DMS79 (cell line): ENCODE measurements at regions not wholly inside any gene's neighbourhood (a gene's known extent, or its start where the extent isn't known, plus 50 kb on each side); places are given as distances from the start of the nearest gene placed in this dataset.

ENCODE experiments used
- DNase-seq: peaks from one replicate; lab custom pipeline; 2025; lab: John Stamatoyannopoulos, UW

DNA sequence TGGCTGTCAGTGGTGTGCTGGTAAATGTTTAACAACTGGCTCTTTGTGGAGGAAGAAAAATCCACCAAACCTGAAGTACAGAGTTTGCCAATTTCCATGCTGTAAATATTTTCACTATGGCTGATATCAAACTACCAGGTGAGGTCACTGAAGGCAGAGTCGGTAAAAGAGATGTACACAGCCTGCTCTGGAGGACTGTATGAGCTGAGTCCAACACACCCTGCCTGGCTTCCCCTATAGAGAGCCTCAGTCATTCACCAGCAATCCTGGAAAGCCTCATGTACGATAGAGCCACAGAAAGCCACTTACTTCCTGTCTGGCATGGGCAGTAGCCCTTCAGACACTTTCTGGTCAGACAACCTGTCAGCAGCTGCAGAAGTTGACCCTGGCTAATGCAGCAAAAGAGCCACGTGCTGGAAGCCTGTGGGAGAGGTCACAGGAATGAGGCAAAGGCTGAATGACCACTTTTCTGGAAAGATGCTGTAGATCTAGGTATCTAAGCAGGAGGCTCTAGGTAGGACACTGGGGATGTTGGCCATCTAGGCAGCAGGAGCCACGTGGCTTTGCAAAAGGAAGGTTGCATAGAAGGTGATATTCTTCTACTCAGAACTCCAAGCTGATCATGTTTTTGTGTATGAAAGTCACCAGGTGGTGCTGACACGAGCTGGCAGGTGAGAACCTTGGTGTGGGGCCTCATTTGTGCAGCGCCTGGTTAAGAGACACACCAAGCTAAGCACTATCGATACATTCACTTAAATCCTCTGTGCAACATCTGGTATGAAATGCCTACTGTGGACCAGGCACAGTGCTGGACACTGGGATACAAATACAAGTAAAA is 553.9 kb downstream of the VRK1 start:
- no peak for DNase-seq

DNA sequence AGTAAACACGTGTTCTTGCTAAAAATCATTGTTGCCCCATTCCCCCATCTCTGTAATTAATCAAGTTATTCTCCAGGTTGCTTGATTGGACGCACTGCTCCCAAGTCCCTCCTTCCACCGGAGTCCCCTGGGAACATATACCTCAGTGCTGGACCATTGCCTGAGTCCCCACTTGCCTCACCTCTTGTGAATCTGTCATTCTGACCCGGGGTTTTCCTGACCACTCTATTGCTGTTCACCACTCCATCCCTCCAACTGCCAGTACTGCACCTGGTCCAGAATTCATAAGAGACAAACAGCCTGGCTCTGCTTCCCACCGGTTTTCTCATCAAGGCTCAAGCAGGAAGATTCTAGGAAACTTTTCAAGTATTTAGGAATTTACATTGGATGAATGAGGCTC is 555.9 kb downstream of the VRK1 start:
- DNase-seq: no peak

DNA sequence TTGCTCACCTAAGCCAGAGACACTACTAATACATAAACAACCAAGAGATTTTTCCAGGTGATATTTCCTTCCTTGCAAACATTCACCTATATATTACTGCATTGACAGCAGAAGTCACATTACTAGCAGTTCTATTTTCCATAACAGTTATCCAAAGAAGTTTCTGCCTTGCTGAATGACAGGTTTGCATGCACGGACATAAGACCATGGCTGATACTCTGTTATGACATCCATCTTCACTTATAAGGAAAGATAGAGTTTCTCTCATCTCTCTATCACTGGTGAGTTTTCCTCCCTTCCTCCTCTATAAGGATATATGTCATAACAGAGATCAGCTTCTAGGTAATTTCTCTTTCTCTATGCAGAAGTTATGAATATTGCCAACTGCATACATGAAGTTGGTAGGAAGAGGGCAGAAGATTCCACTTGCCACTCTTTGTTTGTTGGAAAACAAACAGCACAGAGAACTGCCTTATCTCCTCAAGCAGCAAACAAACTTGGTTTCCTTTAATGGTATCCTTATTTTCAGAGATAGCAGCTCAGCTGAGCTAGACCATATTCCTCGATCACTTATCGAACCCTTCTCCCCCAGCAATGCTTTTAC is 557.0 kb downstream of the VRK1 start:
- no peak for DNase-seq

DNA sequence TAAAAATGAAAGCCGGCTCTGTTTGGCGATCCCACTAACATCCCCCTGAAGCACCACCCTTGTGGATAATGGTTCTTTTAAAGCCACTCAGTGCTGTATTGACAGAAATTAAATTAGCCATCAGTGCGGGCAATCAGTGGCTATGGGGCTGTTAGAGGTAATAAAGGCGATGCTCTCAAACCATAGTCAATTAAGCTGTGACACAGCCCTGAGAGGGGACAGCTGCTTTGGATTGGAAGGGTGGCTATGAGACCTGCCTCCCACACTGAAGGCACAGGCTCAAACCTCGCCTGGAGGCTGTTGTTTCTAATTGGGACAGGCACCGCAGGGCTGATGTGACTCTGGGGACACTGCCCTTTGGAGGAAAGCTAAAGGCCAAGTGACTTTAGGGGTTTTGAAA is 562.2 kb downstream of the VRK1 start:
- peak; percentile 63 for DNase-seq

DNA sequence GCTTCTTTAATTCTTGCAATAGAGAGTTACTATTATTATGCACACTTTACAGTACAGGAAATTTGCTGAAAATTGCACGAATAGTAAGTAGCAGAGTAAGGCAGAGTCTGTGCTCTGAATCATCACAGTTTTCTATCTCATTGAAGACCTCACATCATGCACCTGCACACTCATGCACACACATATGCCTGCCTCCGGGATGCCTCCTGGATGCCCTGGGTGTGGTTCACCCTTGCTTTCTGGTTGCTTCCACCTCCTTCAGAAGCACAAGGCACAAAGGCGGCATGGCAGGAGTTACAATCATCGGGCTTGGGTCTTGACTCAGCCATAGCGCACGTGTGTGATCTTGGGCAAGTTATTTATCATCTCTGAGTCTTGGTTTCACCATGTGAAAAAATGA is 564.0 kb downstream of the VRK1 start:
- no peak for DNase-seq

DNA sequence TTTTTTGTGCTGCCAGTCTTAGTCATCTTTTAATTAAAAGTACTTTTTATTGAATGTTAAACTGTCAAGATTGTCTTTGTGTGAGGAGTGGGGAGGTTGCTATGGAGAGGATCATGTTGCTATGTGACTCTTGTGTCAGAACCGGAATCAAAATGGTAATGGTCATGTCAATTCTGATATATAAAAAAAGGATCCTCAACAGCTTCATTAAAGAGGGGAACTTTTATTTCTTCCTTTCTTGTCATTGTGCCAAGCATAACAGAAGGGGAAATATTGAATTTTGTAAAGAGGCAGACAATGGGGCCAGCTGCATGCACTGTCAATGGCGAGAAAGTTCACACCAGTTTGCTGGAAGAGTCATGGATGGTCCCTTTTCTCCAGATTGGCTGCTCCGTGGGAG is 564.8 kb downstream of the VRK1 start:
- DNase-seq: no peak

DNA sequence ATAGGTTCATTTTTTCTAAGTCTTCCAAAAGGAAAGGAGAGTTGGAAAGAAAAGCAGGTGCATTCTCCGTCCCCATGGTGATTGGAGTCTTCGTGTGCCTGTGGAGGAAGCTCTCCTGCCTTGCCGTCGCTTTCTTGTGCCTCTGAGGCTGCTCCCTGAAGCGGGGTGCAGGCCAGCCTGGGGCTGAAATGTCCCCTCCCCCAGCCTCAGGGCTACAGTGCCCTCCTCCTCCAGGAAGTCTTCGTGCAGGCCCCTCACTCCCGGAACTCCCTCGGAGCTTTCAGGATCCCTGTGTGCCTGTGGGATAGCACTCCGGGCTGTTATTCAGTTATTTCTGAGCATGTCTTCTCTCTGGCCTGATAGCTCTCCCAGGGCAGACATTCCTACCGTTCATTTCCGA is 569.2 kb downstream of the VRK1 start:
- DNase-seq: no peak

DNA sequence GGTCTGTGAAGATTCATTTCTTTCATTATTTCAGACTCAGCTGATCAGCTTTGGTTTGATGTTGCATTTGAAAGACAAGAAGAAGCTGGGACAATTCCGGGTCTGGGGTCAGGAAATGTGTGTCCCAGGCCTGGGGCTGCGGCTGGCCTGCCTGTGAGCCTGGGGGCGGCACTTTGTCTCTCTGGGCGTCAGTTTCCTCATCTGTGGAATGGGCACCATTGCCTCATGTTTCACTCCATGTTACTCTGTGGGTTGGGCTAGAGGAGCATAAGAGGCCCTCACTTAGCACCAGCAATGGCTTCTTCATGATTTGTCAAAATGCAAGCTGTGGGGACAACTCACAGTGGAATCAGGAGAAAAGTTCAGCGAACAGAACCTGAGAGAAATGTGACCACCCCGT is 570.1 kb downstream of the VRK1 start:
- DNase-seq: no peak

DNA sequence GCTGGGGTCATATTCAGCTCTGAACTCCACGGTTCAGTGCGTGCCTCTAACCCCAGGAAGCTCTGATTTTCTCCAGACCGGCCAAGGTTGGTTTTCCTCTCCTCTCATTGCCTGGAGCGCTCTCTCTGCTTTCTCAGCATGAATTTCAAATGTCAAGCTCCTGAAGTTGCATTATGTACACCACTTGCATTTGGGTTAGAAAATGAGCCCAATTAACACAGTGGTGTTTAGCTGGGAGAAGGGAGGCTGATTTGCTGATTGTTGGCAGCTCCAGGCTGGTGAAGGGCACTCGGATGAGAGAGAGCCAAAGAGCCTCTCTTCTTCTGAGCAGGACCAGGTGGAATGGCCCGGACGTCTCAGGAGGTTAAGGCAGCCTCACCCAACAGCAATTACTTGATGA is 570.9 kb downstream of the VRK1 start:
- DNase-seq: no peak

DNA sequence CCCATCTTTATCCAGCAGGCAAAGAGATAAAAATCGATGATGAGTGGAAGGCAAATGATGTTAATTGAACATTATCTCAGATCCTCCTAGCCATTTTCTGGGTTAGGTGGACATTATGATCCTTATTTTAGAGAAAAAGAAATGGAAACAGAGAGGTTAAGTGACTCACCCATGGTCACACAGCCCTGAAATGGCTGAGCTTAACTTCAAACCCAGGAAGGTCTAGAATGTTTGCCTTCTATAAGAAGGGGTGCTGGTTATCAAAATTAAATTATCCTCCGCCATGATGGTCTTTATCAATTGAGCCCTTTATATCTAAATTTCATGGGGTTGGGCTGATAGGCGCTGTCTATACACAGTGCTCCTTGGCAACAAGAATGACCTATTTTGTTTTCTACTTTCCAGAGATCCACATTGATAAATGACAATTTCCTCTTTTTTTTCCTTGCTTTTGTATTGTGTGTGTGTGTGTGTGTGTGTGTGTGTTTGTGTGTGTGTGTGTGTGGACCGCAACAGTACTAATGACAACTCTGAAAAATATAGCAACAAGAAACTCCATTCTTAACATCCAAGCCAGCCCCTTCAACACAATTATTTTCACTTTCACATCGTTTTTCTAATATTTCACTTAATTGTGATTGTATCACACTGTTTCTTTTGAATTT is 571.9 kb downstream of the VRK1 start:
- DNase-seq: no peak

DNA sequence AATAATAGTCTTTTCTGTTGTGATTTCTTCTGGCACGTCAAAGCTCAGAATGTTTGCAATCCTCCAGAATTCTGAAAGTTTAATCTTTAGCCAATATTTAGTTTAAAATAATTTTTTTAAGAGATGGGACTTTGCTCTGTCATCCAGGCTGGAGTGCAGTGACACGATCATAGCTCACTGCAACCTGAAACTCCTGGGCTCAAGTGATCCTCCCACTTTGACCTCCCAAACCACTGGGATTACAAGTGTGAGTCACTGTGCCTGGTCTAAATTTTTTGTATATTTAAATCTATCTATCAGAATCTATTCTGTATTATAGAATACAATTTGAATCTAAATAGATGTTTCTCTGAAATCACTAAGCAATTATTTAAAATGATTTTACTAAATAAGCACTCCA is 572.7 kb downstream of the VRK1 start:
- DNase-seq: no peak

DNA sequence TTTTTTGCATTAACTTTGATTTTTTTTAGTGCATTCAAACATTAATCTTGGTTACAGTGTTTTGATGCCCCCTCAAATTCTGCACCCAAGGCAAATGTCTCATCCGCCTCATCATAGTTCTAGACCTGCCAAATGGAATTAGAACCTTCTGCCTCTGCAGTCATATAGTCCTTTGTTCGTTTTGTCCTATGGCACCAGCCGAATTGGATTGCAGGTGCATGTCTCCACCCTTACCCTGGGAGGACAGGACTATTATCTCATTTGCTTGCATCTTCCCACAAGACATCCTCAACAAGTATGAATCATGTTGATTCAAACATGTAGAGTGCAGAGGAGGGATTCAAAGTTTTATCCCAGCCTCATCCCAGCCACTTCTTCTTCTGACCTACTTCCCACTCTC is 579.1 kb downstream of the VRK1 start:
- DNase-seq: no peak

DNA sequence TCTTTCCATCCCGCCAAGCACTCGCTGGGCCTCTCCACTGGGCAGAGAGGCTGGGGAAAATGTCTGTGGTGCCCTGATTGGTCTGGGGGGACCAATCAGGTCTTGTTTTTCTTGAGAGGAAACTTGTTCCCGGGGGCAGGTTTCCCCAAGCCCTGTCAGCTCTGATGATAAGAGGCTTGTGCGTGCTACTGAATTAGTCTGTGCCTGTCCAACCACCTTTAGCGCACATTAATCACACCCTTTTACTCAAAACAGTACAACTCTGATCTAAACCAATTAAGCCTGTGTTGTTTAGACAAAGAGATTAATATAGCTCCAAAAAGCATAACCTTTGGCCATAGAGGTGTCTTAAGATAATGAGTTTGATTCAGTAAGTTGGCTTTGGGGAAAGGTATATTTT is 580.4 kb downstream of the VRK1 start:
- DNase-seq: no peak

DNA sequence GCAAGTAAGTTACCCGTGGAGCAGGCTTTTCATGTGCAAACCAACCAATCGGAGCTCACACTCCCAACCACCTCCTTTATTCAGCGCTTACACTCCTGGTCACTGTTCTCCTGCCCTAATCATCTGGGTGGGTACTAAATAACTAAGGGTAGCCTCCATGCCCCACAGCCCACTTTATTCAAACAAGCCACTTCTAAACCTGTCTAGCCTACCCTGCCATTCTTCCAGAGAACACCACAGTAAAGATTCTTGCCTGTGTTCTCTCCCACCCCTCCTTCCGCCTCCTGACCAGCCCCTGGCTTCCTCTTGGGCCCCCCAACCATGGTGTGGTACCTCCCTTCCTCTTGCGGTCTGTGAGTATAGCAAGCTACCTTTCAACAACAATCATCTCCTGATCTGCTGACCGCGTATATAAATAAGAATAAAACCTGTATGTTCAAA is 581.9 kb downstream of the VRK1 start:
- DNase-seq: no peak

DNA sequence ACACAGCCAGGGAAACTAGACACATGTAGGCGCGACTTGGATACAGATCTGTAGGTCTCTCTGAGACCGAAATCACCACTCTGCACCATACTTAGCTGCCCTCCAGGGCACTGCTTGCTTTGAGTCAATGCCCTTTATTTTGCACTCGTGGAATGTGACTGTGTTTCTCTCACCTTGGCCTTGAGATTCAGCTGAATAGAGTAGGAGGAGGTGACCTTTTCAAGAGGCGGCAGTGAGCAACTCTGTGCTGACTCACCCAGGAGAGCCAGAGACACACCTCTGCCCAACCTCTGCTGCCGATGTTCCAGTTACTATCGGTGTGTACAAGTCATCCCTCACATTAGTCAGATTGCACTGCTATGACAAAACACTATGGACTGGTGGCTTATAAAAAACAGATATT is 583.4 kb downstream of the VRK1 start:
- DNase-seq: no peak

DNA sequence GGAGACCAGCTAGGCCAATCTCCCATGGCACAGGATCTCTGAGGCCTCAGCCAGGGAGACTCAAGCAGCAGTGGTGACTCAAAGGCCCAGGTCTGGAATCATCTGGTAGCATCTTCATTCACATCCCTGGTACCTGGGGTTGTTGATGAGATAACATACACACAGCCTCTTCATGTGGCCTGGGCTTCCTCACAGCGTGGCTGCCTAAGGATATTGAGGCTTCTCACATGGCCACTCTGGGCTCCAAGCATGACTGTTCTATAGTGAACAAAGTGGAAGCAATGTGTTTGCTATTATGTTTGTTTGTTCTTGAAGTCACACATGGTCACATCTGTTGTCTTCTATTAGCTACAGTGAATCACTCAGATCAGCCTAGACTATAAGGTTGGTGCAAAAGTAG is 584.1 kb downstream of the VRK1 start:
- no peak for DNase-seq

DNA sequence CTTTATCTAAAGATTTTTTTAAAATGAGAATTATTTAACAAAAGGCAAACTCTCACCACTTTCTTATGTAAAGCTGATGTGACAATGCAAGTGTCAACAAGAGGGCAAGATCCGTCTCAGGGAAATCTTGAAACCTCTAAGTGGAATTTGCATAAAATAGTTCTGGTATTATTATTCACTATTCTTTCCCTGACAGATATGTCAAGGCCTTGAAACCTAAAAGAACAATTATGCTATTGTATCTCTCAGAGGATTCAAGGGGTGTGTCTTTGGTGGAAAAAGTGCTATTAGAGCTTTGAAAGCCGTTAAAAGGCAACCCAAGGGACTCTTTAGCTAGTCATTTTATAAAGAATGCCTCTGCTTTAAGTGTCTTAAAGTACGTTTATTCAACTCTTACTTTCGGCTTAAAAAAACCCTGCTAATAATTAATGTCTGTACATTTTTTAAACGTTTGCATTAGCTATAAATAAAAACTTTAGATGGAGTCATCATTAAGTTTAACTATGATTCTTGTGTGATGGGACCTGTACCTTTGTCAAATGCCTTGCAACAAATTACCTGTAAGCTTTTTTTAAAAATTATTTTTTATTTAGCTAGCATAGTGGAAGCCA is 585.5 kb downstream of the VRK1 start:
- DNase-seq: no peak

DNA sequence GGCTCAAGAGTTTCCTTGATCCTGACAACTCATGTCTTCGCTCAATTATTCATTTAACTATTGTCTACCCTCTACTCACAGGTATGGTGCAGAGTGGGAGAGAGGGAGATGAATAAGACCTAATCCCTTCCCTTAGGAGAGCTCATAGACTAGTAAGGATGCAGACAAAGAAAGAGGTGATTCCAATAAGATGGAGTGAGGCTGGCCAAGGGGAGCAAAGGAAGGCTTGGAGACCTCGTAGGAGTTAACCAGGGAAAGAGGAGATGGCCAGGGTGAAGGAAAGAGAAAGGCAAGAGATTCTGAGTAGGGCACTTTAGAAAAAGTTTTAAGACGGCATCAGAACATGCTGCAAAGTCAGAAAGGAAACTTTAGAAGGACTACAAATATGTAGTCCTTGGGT is 588.5 kb downstream of the VRK1 start:
- no peak for DNase-seq

DNA sequence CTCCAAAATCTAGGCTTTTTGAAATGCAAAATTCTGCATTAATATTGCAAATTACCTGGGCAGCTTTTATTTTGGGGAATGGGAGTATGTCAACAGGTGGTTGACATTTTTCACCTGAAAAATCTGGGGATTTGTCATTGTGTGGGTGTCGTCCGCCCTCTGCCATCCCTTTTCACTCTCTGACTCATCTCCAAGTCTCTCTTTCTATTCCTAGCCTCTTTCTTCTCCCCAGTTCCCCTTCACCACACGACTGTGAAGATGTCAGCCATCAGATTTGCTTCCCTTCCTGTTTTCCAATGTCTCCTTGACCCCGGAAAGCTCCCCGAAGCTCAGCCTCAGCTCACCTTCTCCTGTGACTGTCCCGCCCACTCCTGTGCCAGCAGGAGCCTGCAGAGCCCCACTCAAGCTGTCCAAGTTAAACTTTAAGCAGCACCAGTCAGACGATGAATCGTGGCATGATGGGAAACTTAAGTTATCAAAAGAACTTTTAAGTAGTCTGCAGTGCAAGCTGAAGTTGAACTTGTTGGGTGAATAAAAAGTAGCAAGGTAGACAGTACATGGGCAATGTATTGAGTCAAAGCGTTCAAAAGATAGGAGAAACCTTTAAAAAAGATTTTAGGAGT is 590.2 kb downstream of the VRK1 start:
- DNase-seq: no peak

DNA sequence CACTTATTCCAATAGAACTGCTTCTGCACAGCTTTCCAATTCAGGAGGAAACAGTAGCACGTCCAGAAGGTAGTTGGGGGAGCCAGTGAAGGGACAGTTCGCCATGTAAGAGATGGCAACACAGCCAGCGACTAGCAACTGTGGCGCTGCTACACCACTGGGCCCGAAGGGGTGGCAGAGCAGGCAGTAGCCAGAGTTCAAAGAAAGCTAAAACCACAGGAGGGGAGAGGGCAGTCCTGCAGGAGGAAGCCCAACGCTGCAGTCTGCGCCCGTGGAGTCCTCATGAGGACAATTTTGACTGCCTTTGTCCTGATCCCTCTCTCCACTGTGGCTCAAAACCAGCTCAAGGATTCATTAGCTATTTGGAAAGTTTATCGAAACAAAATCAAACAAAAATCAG is 591.2 kb downstream of the VRK1 start:
- DNase-seq: no peak

DNA sequence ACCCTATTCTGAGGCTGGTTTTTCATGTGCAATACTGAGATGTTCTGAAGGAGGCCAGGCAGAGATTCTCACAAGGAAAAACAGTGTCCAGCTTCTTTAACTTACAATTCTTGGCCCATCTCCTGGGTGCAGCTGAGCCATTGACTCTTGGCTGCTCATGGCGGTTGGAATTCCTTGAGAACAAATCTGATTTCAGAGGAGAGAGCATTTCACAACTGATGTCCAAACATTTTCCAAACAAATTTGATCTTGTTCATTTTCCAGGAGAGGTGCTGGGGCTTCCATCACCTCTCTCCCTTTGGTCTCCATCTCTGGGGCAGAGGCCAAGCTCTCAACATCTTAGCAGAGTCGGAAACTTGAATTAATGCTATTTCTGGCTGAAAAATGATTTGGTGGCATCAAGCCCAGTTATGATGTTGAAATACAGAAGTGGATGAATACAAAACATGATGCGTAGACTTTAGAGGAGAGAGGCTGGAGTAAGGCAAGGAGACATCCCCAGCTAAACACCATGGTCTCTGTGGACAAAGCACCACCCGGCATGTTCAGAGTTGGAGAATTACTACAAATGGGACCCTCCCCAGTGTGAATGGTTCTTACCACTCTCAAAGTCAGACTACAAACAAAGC is 593.0 kb downstream of the VRK1 start:
- DNase-seq: no peak

DNA sequence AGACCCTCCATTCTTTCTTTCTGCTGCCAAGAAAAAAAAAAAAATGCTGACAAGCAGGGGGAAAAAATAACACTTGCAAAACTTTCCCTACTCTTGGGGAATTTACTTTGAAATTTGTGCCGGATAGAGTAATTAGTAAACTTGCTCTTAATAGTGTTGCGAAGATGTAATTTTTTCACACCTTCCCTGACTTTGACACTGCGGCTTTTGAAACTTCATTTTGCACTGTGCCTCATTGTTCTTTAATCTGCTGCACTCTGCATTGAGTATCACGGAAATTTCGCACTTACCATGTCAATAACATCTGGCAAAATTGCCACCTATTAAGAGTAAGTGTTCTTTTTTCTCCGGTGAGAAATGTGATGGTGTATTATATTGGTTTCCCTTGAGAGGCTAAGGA is 596.1 kb downstream of the VRK1 start:
- no peak for DNase-seq
